ENCODE measurements at regions not wholly inside any gene's neighbourhood (a gene's known extent, or its start where the extent isn't known, plus 50 kb on each side); places are given as distances from the start of the nearest gene placed in this dataset.

GRCh38 chr1:113307771-113308445 is 82.4 kb upstream of the MAGI3 start:
- TF ChIP-seq CTCF (IDR thresholded peaks at IDR 0.05; ENCODE audit: low read length) (no peak), EZH2 (optimal IDR thresholded peaks at IDR 0.05; ENCODE audit: low read depth, low read length) (no peak), EZH2phosphoT487 (IDR thresholded peaks at IDR 0.05; ENCODE audit: low read length) (no peak)
